ENCODE measurements at regions not wholly inside any gene's neighbourhood (a gene's known extent, or its start where the extent isn't known, plus 50 kb on each side); places are given as distances from the start of the nearest gene placed in this dataset.
A peak's percentile ranks its signal among the peaks of the same experiment; 100 is the strongest.

GRCh38 chrX:113421432-113421831 is 580.8 kb upstream of the AMOT start:
- no peak overlapping the region for H2AK5ac ChIP-seq (ENCODE audit: low read length)
- DNase-seq = no peak
- H3K4me1 ChIP-seq (ENCODE audit: control insufficient read depth, low read depth, low read length) = no peaks in the 10 kb centered on the region
- no peak overlapping the region for H4K8ac ChIP-seq (ENCODE audit: low read depth, low read length)
- WGBS (ENCODE audit: extremely low coverage, insufficient coverage, low lambda C conversion rate) = no CpG with 5 or more reads among the region's 1 CpG
- H3K79me1 ChIP-seq (ENCODE audit: low read length) = no peaks in the 10 kb centered on the region
- no peak overlapping the region for H3K56ac ChIP-seq (ENCODE audit: low read length)
- H3K9ac ChIP-seq (ENCODE audit: low read length) = no peak overlapping the region
- no peak overlapping the region for H4K5ac ChIP-seq (ENCODE audit: low read length)
- H3K4me3 ChIP-seq (ENCODE audit: low read length) = no peak overlapping the region
- H3K4me2 ChIP-seq (ENCODE audit: low read length) = no peak overlapping the region
- no peak overlapping the region for H3K18ac ChIP-seq (ENCODE audit: low read length)
- H3K27ac ChIP-seq (ENCODE audit: low read depth, low read length) = no peak overlapping the region
- H2BK120ac ChIP-seq (ENCODE audit: low read depth, low read length) = no peak overlapping the region
- no peaks in the 10 kb centered on the region for H3K27me3 ChIP-seq (ENCODE audit: insufficient read depth, low read length, poor library complexity)
- H3K23ac ChIP-seq (ENCODE audit: low read length) = no peak overlapping the region
- H3K79me2 ChIP-seq (ENCODE audit: control insufficient read depth, insufficient read depth, low read length) = no peaks in the 10 kb centered on the region
- H2BK5ac ChIP-seq (ENCODE audit: low read length) = no peak overlapping the region
- H3K36me3 ChIP-seq (ENCODE audit: control insufficient read depth, insufficient read depth, low read length) = no peaks in the 10 kb centered on the region
- no peak overlapping the region for H3K4ac ChIP-seq (ENCODE audit: low read depth, low read length)
- no peak overlapping the region for H2BK15ac ChIP-seq (replicated peaks; ENCODE audit: low read depth)

DNA sequence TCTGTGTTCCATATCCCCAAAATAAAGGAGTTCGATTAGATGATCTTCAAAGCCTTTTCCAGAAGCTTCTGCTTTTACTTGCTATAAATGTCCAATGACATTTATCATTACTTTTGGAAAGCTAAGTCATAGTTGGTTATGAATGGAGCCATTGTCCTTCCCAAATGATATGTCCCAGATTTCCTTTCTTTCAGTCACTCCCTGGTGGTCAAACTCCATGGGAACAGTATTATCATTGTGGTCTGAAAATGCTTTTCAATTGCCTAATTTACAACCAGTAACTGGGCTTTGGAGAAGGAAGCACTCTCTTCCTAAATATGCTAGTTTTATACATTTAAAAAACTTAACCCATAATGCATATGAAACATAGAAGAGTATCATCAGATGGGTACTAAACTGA is 571.5 kb upstream of the AMOT start:
- Histone ChIP-seq H3K4me1 (ENCODE audit: control insufficient read depth, low read depth, low read length) (no peaks in the 10 kb centered on the region), H3K4me3 (ENCODE audit: low read length) (no peak overlapping the region), H3K4me2 (ENCODE audit: low read length) (no peak overlapping the region), H3K79me2 (ENCODE audit: control insufficient read depth, insufficient read depth, low read length) (no peaks in the 10 kb centered on the region), H3K27ac (ENCODE audit: low read depth, low read length) (no peak overlapping the region), H2AK5ac (ENCODE audit: low read length) (no peak overlapping the region), H2BK15ac (replicated peaks; ENCODE audit: low read depth) (no peak overlapping the region), H2BK120ac (ENCODE audit: low read depth, low read length) (no peak overlapping the region), H3K9ac (ENCODE audit: low read length) (no peak overlapping the region), H2BK5ac (ENCODE audit: low read length) (no peak overlapping the region), H3K18ac (ENCODE audit: low read length) (no peak overlapping the region), H3K79me1 (ENCODE audit: low read length) (no peaks in the 10 kb centered on the region), H4K5ac (ENCODE audit: low read length) (no peak overlapping the region), H3K56ac (ENCODE audit: low read length) (no peak overlapping the region), H4K8ac (ENCODE audit: low read depth, low read length) (no peak overlapping the region), H3K4ac (ENCODE audit: low read depth, low read length) (no peak overlapping the region), H3K36me3 (ENCODE audit: control insufficient read depth, insufficient read depth, low read length) (no peaks in the 10 kb centered on the region), H3K27me3 (ENCODE audit: insufficient read depth, low read length, poor library complexity) (no peaks in the 10 kb centered on the region), H3K23ac (ENCODE audit: low read length) (no peak overlapping the region)
- no CpG with 5 or more reads among the region's 1 CpG for WGBS (ENCODE audit: extremely low coverage, insufficient coverage, low lambda C conversion rate)
- no peak for DNase-seq

GRCh38 chrX:113408843-113409242 is 568.2 kb upstream of the AMOT start:
- no peak overlapping the region for H2BK5ac ChIP-seq (ENCODE audit: low read length)
- no peaks in the 10 kb centered on the region for H3K79me1 ChIP-seq (ENCODE audit: low read length)
- WGBS (ENCODE audit: extremely low coverage, insufficient coverage, low lambda C conversion rate) = no CpG with 5 or more reads among the region's 3 CpGs
- no peaks in the 10 kb centered on the region for H3K79me2 ChIP-seq (ENCODE audit: control insufficient read depth, insufficient read depth, low read length)
- no peak overlapping the region for H3K23ac ChIP-seq (ENCODE audit: low read length)
- H3K9ac ChIP-seq (ENCODE audit: low read length) = no peak overlapping the region
- H3K36me3 ChIP-seq (ENCODE audit: control insufficient read depth, insufficient read depth, low read length) = no peaks in the 10 kb centered on the region
- H4K5ac ChIP-seq (ENCODE audit: low read length) = no peak overlapping the region
- no peak overlapping the region for H4K8ac ChIP-seq (ENCODE audit: low read depth, low read length)
- H3K27ac ChIP-seq (ENCODE audit: low read depth, low read length) = no peak overlapping the region
- H3K4me2 ChIP-seq (ENCODE audit: low read length) = no peak overlapping the region
- H3K56ac ChIP-seq (ENCODE audit: low read length) = no peak overlapping the region
- no peak overlapping the region for H2BK15ac ChIP-seq (replicated peaks; ENCODE audit: low read depth)
- no peak overlapping the region for H3K4me3 ChIP-seq (ENCODE audit: low read length)
- H2AK5ac ChIP-seq (ENCODE audit: low read length) = no peak overlapping the region
- H3K18ac ChIP-seq (ENCODE audit: low read length) = no peak overlapping the region
- H2BK120ac ChIP-seq (ENCODE audit: low read depth, low read length) = no peak overlapping the region
- no peak overlapping the region for H3K4ac ChIP-seq (ENCODE audit: low read depth, low read length)
- no peaks in the 10 kb centered on the region for H3K4me1 ChIP-seq (ENCODE audit: control insufficient read depth, low read depth, low read length)
- no peaks in the 10 kb centered on the region for H3K27me3 ChIP-seq (ENCODE audit: insufficient read depth, low read length, poor library complexity)
- DNase-seq = no peak

- Histone ChIP-seq H3K27ac (ENCODE audit: low read depth, low read length) (peak overlapping the region; percentile 57), H3K9ac (ENCODE audit: low read length) (no peak overlapping the region), H3K23ac (ENCODE audit: low read length) (no peak overlapping the region), H3K36me3 (ENCODE audit: control insufficient read depth, insufficient read depth, low read length) (no peaks in the 10 kb centered on the region), H3K79me2 (ENCODE audit: control insufficient read depth, insufficient read depth, low read length) (no peaks in the 10 kb centered on the region), H3K4me3 (ENCODE audit: low read length) (no peak overlapping the region), H2BK15ac (replicated peaks; ENCODE audit: low read depth) (no peak overlapping the region), H3K27me3 (ENCODE audit: insufficient read depth, low read length, poor library complexity) (no peaks in the 10 kb centered on the region), H2AK5ac (ENCODE audit: low read length) (no peak overlapping the region), H3K56ac (ENCODE audit: low read length) (no peak overlapping the region), H3K4ac (ENCODE audit: low read depth, low read length) (no peak overlapping the region), H2BK5ac (ENCODE audit: low read length) (no peak overlapping the region), H3K4me2 (ENCODE audit: low read length) (no peak overlapping the region), H3K18ac (ENCODE audit: low read length) (no peak overlapping the region), H3K4me1 (ENCODE audit: control insufficient read depth, low read depth, low read length) (no peaks in the 10 kb centered on the region), H4K8ac (ENCODE audit: low read depth, low read length) (no peak overlapping the region), H4K5ac (ENCODE audit: low read length) (no peak overlapping the region), H3K79me1 (ENCODE audit: low read length) (no peaks in the 10 kb centered on the region), H2BK120ac (ENCODE audit: low read depth, low read length) (no peak overlapping the region)
- WGBS (ENCODE audit: extremely low coverage, insufficient coverage, low lambda C conversion rate) = no CpG with 5 or more reads among the region's 2 CpGs
- peak; percentile 76 for DNase-seq
Observed at GRCh38 chrX:113400193-113400704, 559.6 kb upstream of the AMOT start.

GRCh38 chrX:113399506-113400192 is 559.0 kb upstream of the AMOT start:
- H2BK5ac ChIP-seq (ENCODE audit: low read length) = no peak overlapping the region
- no peaks in the 10 kb centered on the region for H3K36me3 ChIP-seq (ENCODE audit: control insufficient read depth, insufficient read depth, low read length)
- no peak overlapping the region for H3K9ac ChIP-seq (ENCODE audit: low read length)
- no peak overlapping the region for H3K23ac ChIP-seq (ENCODE audit: low read length)
- H3K56ac ChIP-seq (ENCODE audit: low read length) = no peak overlapping the region
- WGBS (ENCODE audit: extremely low coverage, insufficient coverage, low lambda C conversion rate) = no CpG with 5 or more reads among the region's 5 CpGs
- H3K4me1 ChIP-seq (ENCODE audit: control insufficient read depth, low read depth, low read length) = no peaks in the 10 kb centered on the region
- no peak overlapping the region for H3K4me2 ChIP-seq (ENCODE audit: low read length)
- no peak overlapping the region for H2BK15ac ChIP-seq (replicated peaks; ENCODE audit: low read depth)
- H2AK5ac ChIP-seq (ENCODE audit: low read length) = no peak overlapping the region
- H4K8ac ChIP-seq (ENCODE audit: low read depth, low read length) = no peak overlapping the region
- H3K27me3 ChIP-seq (ENCODE audit: insufficient read depth, low read length, poor library complexity) = no peaks in the 10 kb centered on the region
- H3K79me2 ChIP-seq (ENCODE audit: control insufficient read depth, insufficient read depth, low read length) = no peaks in the 10 kb centered on the region
- no peak overlapping the region for H3K4me3 ChIP-seq (ENCODE audit: low read length)
- no peak overlapping the region for H3K18ac ChIP-seq (ENCODE audit: low read length)
- no peaks in the 10 kb centered on the region for H3K79me1 ChIP-seq (ENCODE audit: low read length)
- no peak overlapping the region for H3K4ac ChIP-seq (ENCODE audit: low read depth, low read length)
- no peak overlapping the region for H2BK120ac ChIP-seq (ENCODE audit: low read depth, low read length)
- H4K5ac ChIP-seq (ENCODE audit: low read length) = no peak overlapping the region
- no peak for DNase-seq
- H3K27ac ChIP-seq (ENCODE audit: low read depth, low read length) = peak overlapping the region; percentile 57

GRCh38 chrX:113392355-113392754 is 551.7 kb upstream of the AMOT start:
- Histone ChIP-seq H3K27me3 (ENCODE audit: insufficient read depth, low read length, poor library complexity) (no peaks in the 10 kb centered on the region), H3K4me2 (ENCODE audit: low read length) (no peak overlapping the region), H3K4me3 (ENCODE audit: low read length) (no peak overlapping the region), H4K8ac (ENCODE audit: low read depth, low read length) (no peak overlapping the region), H3K23ac (ENCODE audit: low read length) (no peak overlapping the region), H3K18ac (ENCODE audit: low read length) (no peak overlapping the region), H3K4ac (ENCODE audit: low read depth, low read length) (no peak overlapping the region), H4K5ac (ENCODE audit: low read length) (no peak overlapping the region), H3K4me1 (ENCODE audit: control insufficient read depth, low read depth, low read length) (no peaks in the 10 kb centered on the region), H3K79me1 (ENCODE audit: low read length) (no peaks in the 10 kb centered on the region), H2BK15ac (replicated peaks; ENCODE audit: low read depth) (no peak overlapping the region), H2BK5ac (ENCODE audit: low read length) (no peak overlapping the region), H3K56ac (ENCODE audit: low read length) (no peak overlapping the region), H3K79me2 (ENCODE audit: control insufficient read depth, insufficient read depth, low read length) (no peaks in the 10 kb centered on the region), H3K27ac (ENCODE audit: low read depth, low read length) (no peak overlapping the region), H3K9ac (ENCODE audit: low read length) (no peak overlapping the region), H2AK5ac (ENCODE audit: low read length) (no peak overlapping the region), H2BK120ac (ENCODE audit: low read depth, low read length) (no peak overlapping the region), H3K36me3 (ENCODE audit: control insufficient read depth, insufficient read depth, low read length) (no peaks in the 10 kb centered on the region)
- no CpG with 5 or more reads among the region's 6 CpGs for WGBS (ENCODE audit: extremely low coverage, insufficient coverage, low lambda C conversion rate)
- no peak for DNase-seq

Measured in mesendoderm (in vitro differentiated cells).